ENCODE measurements at regions not wholly inside any gene's neighbourhood (a gene's known extent, or its start where the extent isn't known, plus 50 kb on each side); places are given as distances from the start of the nearest gene placed in this dataset.

GRCh38 chr20:51221791-51222408, 199.0 kb upstream of the KCNG1 start:
- 41% methylated on average over 15 of the region's 15 CpGs for WGBS
- Histone ChIP-seq H3K4me3 (no peak overlapping the region), H3K9me3 (no peaks in the 10 kb centered on the region), H3K4me1 (replicated peaks) (no peaks in the 10 kb centered on the region), H3K27me3 (replicated peaks; ENCODE audit: insufficient read depth) (no peaks in the 10 kb centered on the region), H3K36me3 (no peaks in the 10 kb centered on the region), H3K27ac (no peak overlapping the region)
- intact Hi-C loops (cut with DNase I): no loop called here
- DNase-seq (ENCODE audit: low spot score): no peak
- TF ChIP-seq POLR2A (IDR thresholded peaks at IDR 0.05): no peak
- TF ChIP-seq POLR2AphosphoS5 (IDR thresholded peaks at IDR 0.05): no peak
- TF ChIP-seq, protein P1, sequence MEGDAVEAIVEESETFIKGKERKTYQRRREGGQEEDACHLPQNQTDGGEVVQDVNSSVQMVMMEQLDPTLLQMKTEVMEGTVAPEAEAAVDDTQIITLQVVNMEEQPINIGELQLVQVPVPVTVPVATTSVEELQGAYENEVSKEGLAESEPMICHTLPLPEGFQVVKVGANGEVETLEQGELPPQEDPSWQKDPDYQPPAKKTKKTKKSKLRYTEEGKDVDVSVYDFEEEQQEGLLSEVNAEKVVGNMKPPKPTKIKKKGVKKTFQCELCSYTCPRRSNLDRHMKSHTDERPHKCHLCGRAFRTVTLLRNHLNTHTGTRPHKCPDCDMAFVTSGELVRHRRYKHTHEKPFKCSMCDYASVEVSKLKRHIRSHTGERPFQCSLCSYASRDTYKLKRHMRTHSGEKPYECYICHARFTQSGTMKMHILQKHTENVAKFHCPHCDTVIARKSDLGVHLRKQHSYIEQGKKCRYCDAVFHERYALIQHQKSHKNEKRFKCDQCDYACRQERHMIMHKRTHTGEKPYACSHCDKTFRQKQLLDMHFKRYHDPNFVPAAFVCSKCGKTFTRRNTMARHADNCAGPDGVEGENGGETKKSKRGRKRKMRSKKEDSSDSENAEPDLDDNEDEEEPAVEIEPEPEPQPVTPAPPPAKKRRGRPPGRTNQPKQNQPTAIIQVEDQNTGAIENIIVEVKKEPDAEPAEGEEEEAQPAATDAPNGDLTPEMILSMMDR (IDR thresholded peaks at IDR 0.05): no peak

DNA sequence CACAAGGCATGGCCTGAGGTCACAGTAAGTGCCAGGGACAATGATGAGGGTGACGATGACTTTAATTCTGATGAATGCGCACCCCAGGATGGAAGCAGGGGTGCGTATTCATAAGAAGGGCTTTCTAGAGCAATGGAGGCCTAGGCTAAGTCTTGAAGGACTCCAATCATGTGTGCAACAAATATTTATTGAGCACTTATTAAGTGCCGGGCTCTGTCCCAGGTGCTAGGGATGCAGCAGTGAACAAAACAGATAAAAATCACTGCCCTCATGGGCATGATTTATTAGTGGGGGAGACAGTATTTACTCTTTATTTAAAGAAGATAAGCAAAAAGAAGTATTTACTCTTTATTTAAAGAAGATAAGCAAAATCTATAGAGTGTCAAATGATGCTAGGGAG, 198.2 kb upstream of the KCNG1 start:
- 86% methylated on average over 4 of the region's 4 CpGs for WGBS
- no peaks in the 10 kb centered on the region for H3K36me3 ChIP-seq
- no peaks in the 10 kb centered on the region for H3K27me3 ChIP-seq (replicated peaks; ENCODE audit: insufficient read depth)
- H3K27ac ChIP-seq: no peak overlapping the region
- no peaks in the 10 kb centered on the region for H3K4me1 ChIP-seq (replicated peaks)
- no peaks in the 10 kb centered on the region for H3K9me3 ChIP-seq
- intact Hi-C loops (cut with DNase I): no loop called here
- DNase-seq (ENCODE audit: low spot score): no peak
- TF ChIP-seq, protein P1 (IDR thresholded peaks at IDR 0.05): no peak
- TF ChIP-seq POLR2AphosphoS5 (IDR thresholded peaks at IDR 0.05) (no peak), POLR2A (IDR thresholded peaks at IDR 0.05) (no peak)
- no peak overlapping the region for H3K4me3 ChIP-seq

DNA sequence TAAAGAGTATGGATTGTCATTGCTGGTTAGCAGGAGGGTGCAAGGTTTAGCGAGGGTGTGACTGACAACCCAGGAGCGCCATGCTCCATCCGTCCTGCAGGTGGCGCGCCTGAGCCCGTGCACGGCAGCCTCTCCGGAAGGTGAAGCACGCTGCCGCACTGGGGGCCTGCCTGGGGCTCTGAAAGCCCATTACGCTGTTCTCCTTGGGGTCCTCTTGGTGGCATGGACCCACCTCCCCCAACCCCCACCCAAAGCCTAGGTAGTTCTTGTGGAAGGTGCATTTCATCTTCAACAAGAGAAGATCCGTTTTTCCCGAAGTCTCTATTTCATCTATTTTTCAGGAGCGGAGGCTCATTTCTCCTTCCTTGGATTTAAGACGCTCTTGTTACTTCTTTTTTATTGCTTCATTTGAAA, 197.4 kb upstream of the KCNG1 start:
- H3K27me3 ChIP-seq (replicated peaks; ENCODE audit: insufficient read depth): no peaks in the 10 kb centered on the region
- TF ChIP-seq POLR2AphosphoS5 (IDR thresholded peaks at IDR 0.05): no peak
- TF ChIP-seq, protein P1 (IDR thresholded peaks at IDR 0.05): peak; percentile 46 to 76 (median 52)
- intact Hi-C loops (cut with DNase I): no loop called here
- no peaks in the 10 kb centered on the region for H3K9me3 ChIP-seq
- no peaks in the 10 kb centered on the region for H3K4me1 ChIP-seq (replicated peaks)
- DNase-seq (ENCODE audit: low spot score): no peak
- no peak overlapping the region for H3K27ac ChIP-seq
- 9% methylated on average over 15 of the region's 15 CpGs for WGBS
- no peak overlapping the region for H3K4me3 ChIP-seq
- no peaks in the 10 kb centered on the region for H3K36me3 ChIP-seq

GRCh38 chr20:51219544-51219943, 196.6 kb upstream of the KCNG1 start:
- intact Hi-C loops (cut with DNase I): no loop called here
- Histone ChIP-seq H3K4me1 (replicated peaks) (no peaks in the 10 kb centered on the region), H3K9me3 (no peaks in the 10 kb centered on the region), H3K27me3 (replicated peaks; ENCODE audit: insufficient read depth) (no peaks in the 10 kb centered on the region), H3K36me3 (no peaks in the 10 kb centered on the region), H3K4me3 (no peak overlapping the region), H3K27ac (no peak overlapping the region)
- 95% methylated on average over 1 of the region's 1 CpG for WGBS
- TF ChIP-seq POLR2A (IDR thresholded peaks at IDR 0.05) (no peak), POLR2AphosphoS5 (IDR thresholded peaks at IDR 0.05) (no peak)
- TF ChIP-seq, protein P1 (IDR thresholded peaks at IDR 0.05): no peak
- DNase-seq (ENCODE audit: low spot score): no peak

- Histone ChIP-seq H3K36me3 (no peaks in the 10 kb centered on the region), H3K27ac (no peak overlapping the region)
Measured at GRCh38 chr20:51218603-51219002, 195.7 kb upstream of the KCNG1 start.

More at GRCh38 chr20:51218603-51219002, 195.7 kb upstream of the KCNG1 start:
- H3K9me3 ChIP-seq: no peaks in the 10 kb centered on the region
- DNase-seq (ENCODE audit: low spot score): no peak
- 94% methylated on average over 1 of the region's 1 CpG for WGBS
- H3K4me1 ChIP-seq (replicated peaks): no peaks in the 10 kb centered on the region
- no peak overlapping the region for H3K4me3 ChIP-seq
- intact Hi-C loops (cut with DNase I): no loop called here
- TF ChIP-seq POLR2A (IDR thresholded peaks at IDR 0.05): no peak
- TF ChIP-seq, protein P1 (IDR thresholded peaks at IDR 0.05): no peak
- TF ChIP-seq POLR2AphosphoS5 (IDR thresholded peaks at IDR 0.05): no peak
- H3K27me3 ChIP-seq (replicated peaks; ENCODE audit: insufficient read depth): no peaks in the 10 kb centered on the region
